Stomach (tissue), 4 donors: ENCODE measurements at regions not wholly inside any gene's neighbourhood (a gene's known extent, or its start where the extent isn't known, plus 50 kb on each side); places are given as distances from the start of the nearest gene placed in this dataset.
"Not testable (repeated sequence)": the region's sequence is repeated elsewhere in the genome, so short reads cannot be mapped to it uniquely, and the experiment has no call there.

Experiments
- EP300 ChIP-seq: sonication (generic); formaldehyde crosslinking; IDR thresholded peaks from one replicate; pipeline ENCODE4 v1.6.1; 2017; ENCODE audit warnings: antibody characterized with exemption
- POLR2A ChIP-seq, 4 donors: fragments of 450-650 bp; IDR thresholded peaks; one replicate each; pipeline ENCODE4 v1.6.1; 2016; ENCODE audit warnings: antibody characterized with exemption in 4 of 4, control low read depth in 2 of 4, mild to moderate bottlenecking in 1 of 4, moderate library complexity in 1 of 4
- POLR2AphosphoS5 ChIP-seq, 3 donors: sonication (generic); formaldehyde crosslinking; IDR thresholded peaks; one replicate each; pipeline ENCODE4 v1.6.1; 2016; ENCODE audit warnings: antibody characterized with exemption in 3 of 3
- TF ChIP-seq, protein P1 (sequence below), 7 experiments: fragments of 450-650 bp in 4 of 7; fragments of 200-600 bp in 3 of 7; sonication (generic) in 3 of 7; IDR thresholded peaks; one replicate each; pipeline ENCODE4 v1.5.1; 2016 to 2019; ENCODE audit warnings: antibody characterized with exemption in 7 of 7, control low read depth in 2 of 7, mild to moderate bottlenecking in 1 of 7

DNA sequence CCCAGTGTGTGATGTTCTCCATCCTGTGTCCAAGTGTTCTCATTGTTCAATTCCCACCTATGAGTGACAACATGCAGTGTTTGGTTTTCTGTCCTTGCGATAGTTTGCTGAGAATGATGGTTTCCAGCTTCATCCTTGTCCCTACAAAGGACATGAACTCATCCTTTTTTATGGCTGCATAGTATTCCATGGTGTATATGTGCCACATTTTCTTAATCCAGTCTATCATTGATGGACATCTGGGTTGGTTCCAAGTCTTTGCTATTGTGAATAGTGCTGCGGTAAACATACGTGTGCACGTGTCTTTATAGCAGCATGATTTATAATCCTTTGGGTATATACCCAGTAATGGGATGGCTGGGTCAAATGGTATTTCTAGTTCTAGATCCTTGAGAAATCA lies 134.3 kb downstream of the CCDC71L start:
- TF ChIP-seq, protein P1, sequence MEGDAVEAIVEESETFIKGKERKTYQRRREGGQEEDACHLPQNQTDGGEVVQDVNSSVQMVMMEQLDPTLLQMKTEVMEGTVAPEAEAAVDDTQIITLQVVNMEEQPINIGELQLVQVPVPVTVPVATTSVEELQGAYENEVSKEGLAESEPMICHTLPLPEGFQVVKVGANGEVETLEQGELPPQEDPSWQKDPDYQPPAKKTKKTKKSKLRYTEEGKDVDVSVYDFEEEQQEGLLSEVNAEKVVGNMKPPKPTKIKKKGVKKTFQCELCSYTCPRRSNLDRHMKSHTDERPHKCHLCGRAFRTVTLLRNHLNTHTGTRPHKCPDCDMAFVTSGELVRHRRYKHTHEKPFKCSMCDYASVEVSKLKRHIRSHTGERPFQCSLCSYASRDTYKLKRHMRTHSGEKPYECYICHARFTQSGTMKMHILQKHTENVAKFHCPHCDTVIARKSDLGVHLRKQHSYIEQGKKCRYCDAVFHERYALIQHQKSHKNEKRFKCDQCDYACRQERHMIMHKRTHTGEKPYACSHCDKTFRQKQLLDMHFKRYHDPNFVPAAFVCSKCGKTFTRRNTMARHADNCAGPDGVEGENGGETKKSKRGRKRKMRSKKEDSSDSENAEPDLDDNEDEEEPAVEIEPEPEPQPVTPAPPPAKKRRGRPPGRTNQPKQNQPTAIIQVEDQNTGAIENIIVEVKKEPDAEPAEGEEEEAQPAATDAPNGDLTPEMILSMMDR (IDR thresholded peaks at IDR 0.05): not testable (repeated sequence)
- not testable (repeated sequence) for TF ChIP-seq POLR2A (IDR thresholded peaks at IDR 0.05); EP300; POLR2AphosphoS5 (IDR thresholded peaks at IDR 0.05)
